GM12874 (cell line): ENCODE measurements at regions not wholly inside any gene's neighbourhood (a gene's known extent, or its start where the extent isn't known, plus 50 kb on each side); places are given as distances from the start of the nearest gene placed in this dataset.

Experiments
- TF ChIP-seq, protein P1 (sequence below): IDR thresholded peaks from 2 replicates; pipeline ENCODE4 v1.5.1; 2011; ENCODE audit warnings: low read depth, mild to moderate bottlenecking, control low read depth, low read length, moderate library complexity; ENCODE audit not compliant: insufficient read depth

DNA sequence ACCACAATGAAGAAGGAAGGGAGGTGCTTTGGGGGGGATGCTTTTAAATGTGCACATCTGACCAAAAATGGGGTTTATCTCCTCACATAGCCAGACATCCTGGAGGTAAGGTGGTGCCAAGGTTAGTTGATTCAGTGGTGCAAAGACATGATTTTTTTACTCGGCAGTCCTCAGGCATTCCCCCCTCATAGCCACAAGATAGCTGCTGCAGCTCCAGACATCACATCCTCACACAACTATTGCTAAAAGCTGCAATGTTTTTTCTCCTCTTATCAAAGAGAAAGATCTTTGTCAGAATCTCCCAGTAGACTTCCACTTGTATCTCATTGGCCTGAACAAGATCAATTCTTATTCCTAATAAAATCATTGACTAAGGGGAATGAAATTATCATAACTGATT, 141.3 kb upstream of the ZNF438 start:
- TF ChIP-seq, protein P1, sequence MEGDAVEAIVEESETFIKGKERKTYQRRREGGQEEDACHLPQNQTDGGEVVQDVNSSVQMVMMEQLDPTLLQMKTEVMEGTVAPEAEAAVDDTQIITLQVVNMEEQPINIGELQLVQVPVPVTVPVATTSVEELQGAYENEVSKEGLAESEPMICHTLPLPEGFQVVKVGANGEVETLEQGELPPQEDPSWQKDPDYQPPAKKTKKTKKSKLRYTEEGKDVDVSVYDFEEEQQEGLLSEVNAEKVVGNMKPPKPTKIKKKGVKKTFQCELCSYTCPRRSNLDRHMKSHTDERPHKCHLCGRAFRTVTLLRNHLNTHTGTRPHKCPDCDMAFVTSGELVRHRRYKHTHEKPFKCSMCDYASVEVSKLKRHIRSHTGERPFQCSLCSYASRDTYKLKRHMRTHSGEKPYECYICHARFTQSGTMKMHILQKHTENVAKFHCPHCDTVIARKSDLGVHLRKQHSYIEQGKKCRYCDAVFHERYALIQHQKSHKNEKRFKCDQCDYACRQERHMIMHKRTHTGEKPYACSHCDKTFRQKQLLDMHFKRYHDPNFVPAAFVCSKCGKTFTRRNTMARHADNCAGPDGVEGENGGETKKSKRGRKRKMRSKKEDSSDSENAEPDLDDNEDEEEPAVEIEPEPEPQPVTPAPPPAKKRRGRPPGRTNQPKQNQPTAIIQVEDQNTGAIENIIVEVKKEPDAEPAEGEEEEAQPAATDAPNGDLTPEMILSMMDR: no peak

DNA sequence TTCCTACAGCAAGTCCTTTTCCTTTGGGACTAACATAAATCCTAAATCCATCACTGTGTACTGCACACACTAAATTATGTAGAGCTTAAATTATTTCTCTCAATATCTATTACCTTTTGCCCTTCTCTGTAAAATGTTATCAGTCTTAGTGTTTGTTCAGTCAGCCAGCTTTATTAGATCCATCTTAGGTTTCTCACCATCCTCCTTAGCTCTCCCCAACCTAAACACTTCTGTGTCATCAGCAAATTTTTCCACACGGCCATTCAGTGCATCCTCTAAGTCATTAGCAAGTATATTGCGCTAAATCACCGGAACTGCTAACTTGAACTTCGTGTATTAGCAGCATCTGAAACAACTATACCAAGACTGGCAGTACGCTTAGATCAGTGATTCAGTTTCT, 142.1 kb upstream of the ZNF438 start:
- TF ChIP-seq, protein P1: no peak

DNA sequence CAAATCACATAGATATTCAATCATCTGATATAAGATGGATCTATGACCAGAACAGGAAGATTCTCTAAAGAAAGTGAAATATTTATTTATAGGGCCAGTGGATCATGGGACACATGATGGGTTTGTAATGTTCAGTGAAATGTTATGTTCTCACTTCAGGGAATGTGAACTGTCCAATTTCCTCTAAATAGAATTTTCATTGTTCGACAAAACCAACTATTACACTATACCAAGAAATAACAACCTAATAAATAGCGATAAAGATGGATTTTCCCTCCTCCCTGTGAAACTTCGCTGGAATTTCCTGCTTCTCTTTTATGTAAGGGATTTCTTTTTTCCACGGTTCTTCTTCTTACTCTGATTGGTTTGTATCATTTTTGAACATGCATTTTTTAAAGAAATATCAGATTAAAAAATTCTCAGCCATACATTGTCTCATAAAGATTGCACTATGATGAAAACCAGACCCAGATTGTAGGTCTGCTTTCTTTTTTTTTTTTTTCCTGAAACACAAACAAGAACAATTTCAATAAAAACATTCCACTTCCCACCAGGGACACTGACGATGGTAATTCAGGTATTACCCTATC, 139.8 kb upstream of the ZEB1 start:
- TF ChIP-seq, protein P1: no peak

DNA sequence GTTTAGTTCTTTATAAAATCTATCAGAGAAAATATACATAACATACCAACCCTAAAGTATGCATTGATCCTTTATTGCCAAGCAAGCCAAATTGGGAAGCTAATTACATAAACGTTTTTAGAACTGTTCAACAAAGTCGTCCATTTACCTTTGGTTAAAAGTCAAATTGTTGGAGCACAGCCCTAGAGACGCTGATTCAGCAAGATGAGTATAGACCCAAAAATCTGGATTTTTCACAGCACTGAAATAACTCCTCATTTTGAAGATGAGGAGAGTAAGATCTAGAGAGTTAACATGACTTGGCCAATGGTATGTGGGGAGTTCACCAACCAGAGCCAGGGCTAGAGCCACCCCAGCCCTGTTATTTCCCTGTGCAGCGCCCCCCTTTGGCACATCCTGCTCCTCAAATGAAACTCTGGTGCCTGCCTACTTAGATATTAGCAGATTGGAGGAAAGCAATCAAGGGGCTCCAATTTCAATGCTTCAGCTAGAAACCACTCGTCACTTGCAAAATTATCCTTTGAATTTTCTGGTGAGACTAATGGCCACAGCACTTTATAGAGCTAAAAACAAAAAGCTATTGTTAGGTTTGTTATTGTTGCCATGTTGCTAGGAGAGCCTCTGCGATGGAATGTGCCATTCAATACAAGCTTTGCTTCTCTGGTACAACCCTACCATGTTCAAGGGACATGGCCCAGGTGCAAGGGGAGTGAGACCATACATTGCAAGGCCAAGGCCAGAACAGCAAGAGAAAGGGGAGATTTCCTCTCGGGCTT, 132.6 kb upstream of the ZEB1 start:
- TF ChIP-seq, protein P1: no peak

DNA sequence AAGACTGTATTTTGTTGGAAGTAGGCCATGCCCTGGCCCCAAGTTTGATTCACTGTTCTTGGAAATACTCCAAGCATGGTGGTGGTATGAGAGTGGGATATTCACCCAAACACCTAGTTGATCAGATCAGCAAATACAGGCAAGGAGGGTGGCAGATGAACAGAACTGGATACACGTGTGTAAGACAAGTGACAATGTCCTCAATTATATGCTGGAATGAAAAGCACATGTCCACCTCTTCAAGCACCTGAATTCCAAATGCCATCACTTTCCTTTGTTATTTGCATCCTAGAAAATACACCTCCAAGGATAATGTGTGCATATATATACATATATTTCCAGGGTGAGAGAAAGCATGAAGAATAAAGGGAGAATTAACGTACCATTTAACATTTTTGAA, 131.8 kb upstream of the ZEB1 start:
- TF ChIP-seq, protein P1: no peak

DNA sequence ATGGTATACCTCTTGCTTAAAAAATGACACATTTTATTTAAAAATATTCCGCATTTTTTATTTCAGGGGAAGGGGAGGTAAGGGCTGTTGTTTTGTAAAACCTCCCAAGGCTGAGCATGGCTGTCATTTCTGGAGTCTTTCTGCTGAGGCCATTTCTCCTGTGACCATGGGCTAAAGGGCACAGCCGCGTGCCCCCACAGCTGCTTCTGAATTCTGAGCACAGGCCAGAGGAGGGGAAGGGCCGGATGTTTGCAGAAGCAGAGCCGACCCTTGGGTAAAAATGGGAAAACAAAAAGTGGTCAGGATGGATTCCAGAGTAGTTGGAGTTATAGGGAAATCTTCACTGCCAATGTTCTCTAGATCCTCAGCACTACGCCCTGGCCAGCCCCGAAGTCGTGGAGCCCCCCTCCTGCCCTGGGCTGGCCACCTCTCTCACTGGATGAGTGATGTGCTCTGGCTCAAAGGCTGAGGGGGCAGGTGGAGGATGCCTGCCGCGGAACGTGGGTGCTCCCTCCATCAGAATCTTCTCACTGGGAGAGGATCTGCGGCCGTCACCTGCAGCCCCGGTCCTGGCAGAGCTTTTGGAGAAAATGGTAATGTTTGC, 131.3 kb upstream of the ZEB1 start:
- TF ChIP-seq, protein P1: no peak

DNA sequence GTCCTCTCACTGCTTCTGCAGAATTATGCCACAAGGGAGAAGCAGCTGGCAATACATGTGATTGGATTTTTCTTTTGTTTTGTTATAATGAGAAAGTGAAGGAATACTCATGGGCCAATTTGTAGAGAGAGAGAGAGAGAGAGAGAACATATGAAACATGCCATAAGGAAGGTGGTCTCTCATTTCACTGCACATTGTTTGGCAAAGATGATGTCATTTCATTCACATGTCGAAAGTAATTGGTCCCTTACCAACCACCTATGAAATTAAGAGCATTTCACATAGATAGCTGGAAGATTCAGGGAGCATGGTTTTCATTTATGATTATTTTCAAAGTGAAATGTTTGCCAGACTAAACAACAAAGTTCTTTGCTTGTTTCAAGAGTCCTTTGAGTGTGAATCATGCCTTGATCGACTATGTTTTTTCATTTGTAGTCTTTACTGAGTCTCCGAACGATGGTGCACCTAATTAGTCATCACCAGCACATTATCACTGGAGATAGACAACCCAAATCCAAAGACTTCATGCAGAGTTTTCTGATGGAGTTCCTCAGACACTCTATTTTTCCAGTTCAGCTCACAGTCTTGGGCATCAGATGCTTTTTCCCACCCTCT, 130.1 kb upstream of the ZEB1 start:
- TF ChIP-seq, protein P1: no peak
